ENCODE measurements at regions not wholly inside any gene's neighbourhood (a gene's known extent, or its start where the extent isn't known, plus 50 kb on each side); places are given as distances from the start of the nearest gene placed in this dataset.

DNA sequence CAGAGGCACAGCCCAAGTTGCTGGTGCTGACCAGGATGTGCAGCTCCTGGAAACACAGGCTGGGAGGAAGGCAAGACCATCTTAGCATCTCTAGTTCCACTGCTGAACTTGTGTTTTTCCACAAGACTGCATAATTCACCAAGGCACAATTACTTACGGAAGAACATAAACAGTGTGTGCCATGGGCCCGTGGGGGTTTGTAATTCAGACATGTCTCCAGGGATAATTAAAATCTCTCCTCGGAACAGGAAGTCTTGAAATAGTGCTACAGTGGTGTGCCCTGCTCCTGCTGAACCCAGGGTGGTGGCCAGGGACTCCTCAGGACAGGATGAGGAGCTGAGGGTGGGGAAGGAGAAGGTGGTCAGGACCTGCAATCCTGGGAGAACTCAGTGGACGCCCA is 188.2 kb downstream of the CCT6B start:
- no peak for DNase-seq
- H3K27ac ChIP-seq: no peak overlapping the region
- peaks cover 0 to 18% (median 0%) of the 10 kb centered on the region in 9 donors for H3K27me3 ChIP-seq
- H3K4me1 ChIP-seq: peaks cover 0 to 3% (median 0%) of the 10 kb centered on the region in 12 donors
- no peaks in the 10 kb centered on the region for H3K36me3 ChIP-seq
- intact Hi-C loops (cut with DNase I): no loop called here
- no peak for TF ChIP-seq POLR2A (IDR thresholded peaks at IDR 0.05)
- TF ChIP-seq, protein P1, sequence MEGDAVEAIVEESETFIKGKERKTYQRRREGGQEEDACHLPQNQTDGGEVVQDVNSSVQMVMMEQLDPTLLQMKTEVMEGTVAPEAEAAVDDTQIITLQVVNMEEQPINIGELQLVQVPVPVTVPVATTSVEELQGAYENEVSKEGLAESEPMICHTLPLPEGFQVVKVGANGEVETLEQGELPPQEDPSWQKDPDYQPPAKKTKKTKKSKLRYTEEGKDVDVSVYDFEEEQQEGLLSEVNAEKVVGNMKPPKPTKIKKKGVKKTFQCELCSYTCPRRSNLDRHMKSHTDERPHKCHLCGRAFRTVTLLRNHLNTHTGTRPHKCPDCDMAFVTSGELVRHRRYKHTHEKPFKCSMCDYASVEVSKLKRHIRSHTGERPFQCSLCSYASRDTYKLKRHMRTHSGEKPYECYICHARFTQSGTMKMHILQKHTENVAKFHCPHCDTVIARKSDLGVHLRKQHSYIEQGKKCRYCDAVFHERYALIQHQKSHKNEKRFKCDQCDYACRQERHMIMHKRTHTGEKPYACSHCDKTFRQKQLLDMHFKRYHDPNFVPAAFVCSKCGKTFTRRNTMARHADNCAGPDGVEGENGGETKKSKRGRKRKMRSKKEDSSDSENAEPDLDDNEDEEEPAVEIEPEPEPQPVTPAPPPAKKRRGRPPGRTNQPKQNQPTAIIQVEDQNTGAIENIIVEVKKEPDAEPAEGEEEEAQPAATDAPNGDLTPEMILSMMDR (IDR thresholded peaks at IDR 0.05): no peak
- no peaks in the 10 kb centered on the region for H3K9me3 ChIP-seq
- H3K4me3 ChIP-seq: no peak overlapping the region
- 60 to 71% (median 65%) methylated on average over 4 of the region's 4 CpGs for WGBS, 4 donors
- ATAC-seq: no peak

GRCh38 chr17:34771891-34772290 is 189.4 kb downstream of the CCT6B start:
- 57 to 74% (median 68%) methylated on average over 5 of the region's 5 CpGs for WGBS, 4 donors
- no peak for ATAC-seq
- no peaks in the 10 kb centered on the region for H3K9me3 ChIP-seq
- no peak overlapping the region for H3K27ac ChIP-seq
- peaks cover 0 to 3% (median 0%) of the 10 kb centered on the region in 12 donors for H3K4me1 ChIP-seq
- H3K36me3 ChIP-seq: no peaks in the 10 kb centered on the region
- H3K4me3 ChIP-seq: no peak overlapping the region
- TF ChIP-seq, protein P1 (IDR thresholded peaks at IDR 0.05): no peak
- TF ChIP-seq POLR2A (IDR thresholded peaks at IDR 0.05): no peak
- intact Hi-C loops (cut with DNase I): no loop called here
- no peak for DNase-seq
- peaks cover 0 to 18% (median 0%) of the 10 kb centered on the region in 9 donors for H3K27me3 ChIP-seq

GRCh38 chr17:34770586-34770985 is 190.7 kb downstream of the CCT6B start:
- whole genome bisulfite sequencing, 4 donors: 49 to 59% (median 56%) methylated on average over 3 of the region's 3 CpGs
- intact Hi-C loops (cut with DNase I): no loop called here
- H3K4me3 ChIP-seq: no peak overlapping the region

DNA sequence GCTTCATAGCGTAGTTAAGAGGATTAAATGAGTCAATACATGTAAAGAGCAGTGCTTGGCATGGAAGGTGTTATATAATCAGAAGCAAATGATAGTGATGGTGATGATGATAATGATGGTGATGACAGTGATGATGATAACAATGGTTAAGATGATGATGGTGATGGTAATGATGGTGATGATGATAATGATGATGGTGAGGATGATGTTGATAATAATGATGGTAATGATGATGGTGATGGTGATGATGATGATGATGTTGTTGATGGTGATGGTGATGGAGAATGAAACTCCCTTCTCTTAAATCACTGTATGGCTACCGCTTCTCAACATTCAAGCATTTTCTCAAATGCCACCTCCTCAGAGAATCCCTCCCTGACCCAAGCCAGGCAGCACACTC is 190.5 kb downstream of the TMEM132E start:
- no peak overlapping the region for H3K4me3 ChIP-seq
- H3K27ac ChIP-seq: no peak overlapping the region
- peaks cover 0 to 3% (median 0%) of the 10 kb centered on the region in 12 donors for H3K4me1 ChIP-seq
- no peaks in the 10 kb centered on the region for H3K36me3 ChIP-seq
- 82 to 87% (median 84%) methylated on average over 2 of the region's 2 CpGs for WGBS, 4 donors
- intact Hi-C loops (cut with DNase I): no loop called here
- ATAC-seq (no peak), DNase-seq (no peak)
- no peak for TF ChIP-seq POLR2A (IDR thresholded peaks at IDR 0.05)
- TF ChIP-seq, protein P1 (IDR thresholded peaks at IDR 0.05): no peak
- no peaks in the 10 kb centered on the region for H3K9me3 ChIP-seq
- peaks cover 0 to 18% (median 0%) of the 10 kb centered on the region in 9 donors for H3K27me3 ChIP-seq

More at GRCh38 chr17:34770586-34770985, 190.7 kb downstream of the CCT6B start:
- no peak for ATAC-seq
- H3K27me3 ChIP-seq: peaks cover 0 to 18% (median 0%) of the 10 kb centered on the region in 9 donors
- peaks cover 0 to 3% (median 0%) of the 10 kb centered on the region in 12 donors for H3K4me1 ChIP-seq
- H3K27ac ChIP-seq: no peak overlapping the region
- no peak for TF ChIP-seq POLR2A (IDR thresholded peaks at IDR 0.05)
- TF ChIP-seq, protein P1 (IDR thresholded peaks at IDR 0.05): no peak
- H3K9me3 ChIP-seq: no peaks in the 10 kb centered on the region
- no peaks in the 10 kb centered on the region for H3K36me3 ChIP-seq
- DNase-seq: no peak
